ENCODE measurements at regions not wholly inside any gene's neighbourhood (a gene's known extent, or its start where the extent isn't known, plus 50 kb on each side); places are given as distances from the start of the nearest gene placed in this dataset.
"Not testable (repeated sequence)": the region's sequence is repeated elsewhere in the genome, so short reads cannot be mapped to it uniquely, and the experiment has no call there.

DNA sequence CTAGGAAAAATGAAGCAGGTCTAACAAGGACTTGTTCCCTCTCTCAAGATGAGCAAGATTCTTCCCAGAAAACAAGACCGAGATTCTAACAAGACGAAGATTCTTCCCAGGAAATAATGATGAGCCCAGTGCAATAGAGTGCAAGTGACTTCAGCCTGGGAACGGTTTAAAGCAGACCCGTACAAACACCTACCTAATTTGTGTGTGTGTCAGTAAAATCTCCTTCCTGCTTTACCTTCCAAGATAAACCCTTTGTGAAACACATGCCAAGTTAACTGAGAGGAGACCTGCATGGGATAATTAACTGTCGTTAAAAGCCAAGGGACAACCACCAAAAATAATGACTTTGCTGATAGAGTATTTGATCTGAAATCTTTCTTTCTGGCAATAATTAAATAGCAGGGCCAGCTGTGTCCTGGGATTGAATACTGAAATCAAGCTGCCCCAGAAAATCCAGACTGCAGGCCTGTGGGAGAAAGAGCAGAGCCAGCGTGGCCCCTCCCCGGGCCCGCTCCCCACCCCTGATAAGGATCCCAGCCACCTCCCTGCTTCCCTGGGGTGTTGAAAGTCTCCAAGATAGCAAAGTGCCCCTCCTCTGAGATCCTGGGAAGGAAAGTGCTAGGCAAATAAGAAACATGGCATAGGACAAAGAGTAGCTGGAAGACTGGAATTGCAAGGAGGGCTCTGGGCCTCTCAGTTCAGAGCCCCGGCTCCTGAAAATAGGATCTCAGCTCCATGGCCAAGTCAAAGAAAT, 145.5 kb downstream of the CYP26B1 start:
- DNase-seq = no peak

DNA sequence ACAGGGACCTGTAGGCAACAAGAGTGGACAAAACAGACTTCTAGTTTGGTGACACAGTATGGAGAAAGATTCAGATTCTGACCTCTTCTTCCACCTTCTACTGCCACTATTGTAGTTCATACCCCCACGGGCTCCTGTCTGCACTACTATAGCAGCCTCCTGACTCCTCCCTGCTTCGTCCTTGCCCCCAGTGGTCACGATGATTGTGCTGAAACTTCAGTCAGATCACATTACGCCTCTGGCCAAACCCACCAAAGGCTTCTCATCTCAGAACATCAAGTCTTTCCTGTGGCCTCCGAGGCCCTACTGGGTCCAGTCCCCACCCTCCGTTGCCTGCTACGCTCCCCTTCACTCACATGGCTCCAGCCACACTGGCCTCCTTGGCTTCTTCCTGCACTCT, 147.6 kb downstream of the CYP26B1 start:
- DNase-seq = no peak

DNA sequence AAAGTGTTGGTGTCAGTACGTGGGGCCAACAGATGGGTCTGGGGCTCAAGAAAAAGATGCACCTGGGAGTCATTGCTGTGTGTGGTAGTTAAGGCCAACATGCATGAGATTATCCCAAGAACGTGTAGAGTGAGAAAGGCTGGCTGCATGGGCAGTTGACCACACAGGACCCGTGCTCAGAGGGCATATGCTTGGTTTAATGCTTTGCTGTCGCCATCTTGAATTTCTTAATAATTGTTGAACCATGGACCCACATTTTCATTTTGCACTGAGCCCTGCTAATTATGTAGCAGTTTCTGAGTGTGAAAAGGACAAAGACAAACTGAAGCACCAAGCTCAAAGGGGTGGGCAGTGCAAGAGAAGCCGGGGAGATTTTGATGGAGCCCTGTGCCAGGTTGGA, 148.1 kb downstream of the CYP26B1 start:
- no peak for DNase-seq

DNA sequence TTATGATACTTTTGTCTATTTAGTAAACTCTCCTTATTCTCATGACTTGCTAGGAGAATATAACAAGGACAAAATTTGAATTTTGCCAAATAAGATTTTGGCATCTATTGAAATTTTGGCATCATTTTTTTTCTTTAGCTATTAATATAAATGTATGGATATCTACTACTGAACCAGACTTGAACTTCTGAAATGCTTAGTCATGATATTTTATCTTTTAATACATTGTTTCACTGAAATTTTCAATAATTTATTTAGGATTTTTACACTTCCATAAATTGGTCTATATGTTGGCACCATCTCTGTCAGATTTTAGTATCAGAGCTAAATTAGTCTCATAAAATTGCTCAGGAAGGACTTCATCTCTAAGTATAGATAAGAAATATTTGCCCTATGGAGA, 149.8 kb downstream of the CYP26B1 start:
- no peak for DNase-seq

DNA sequence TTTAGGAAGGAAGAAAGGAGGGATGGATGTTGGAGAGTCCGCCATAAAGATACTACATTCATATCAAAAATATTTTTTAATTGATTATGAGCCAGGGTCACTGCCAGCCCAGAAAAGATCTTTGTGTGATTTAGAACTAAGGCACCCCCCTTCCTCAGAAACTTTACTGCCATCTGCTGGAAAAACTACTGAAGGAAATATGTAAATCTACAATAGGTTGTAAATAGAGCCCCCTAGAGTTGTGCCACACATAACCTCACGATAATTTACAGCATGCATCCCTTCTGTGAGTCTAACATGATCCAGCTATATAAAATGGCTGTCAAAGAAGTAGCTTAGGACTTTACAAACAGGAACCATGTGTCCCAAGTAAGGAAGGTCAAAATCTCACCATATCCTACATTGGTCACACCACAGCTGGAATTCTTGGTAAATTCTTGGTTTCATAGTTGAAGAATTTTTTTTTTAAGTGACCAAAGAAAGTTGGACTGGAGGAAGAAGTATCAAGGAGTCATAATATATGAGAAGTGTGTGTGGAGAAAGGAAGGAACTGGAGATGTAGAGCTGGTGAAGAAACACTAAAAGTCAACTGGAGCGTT, 152.5 kb downstream of the CYP26B1 start:
- DNase-seq = no peak

DNA sequence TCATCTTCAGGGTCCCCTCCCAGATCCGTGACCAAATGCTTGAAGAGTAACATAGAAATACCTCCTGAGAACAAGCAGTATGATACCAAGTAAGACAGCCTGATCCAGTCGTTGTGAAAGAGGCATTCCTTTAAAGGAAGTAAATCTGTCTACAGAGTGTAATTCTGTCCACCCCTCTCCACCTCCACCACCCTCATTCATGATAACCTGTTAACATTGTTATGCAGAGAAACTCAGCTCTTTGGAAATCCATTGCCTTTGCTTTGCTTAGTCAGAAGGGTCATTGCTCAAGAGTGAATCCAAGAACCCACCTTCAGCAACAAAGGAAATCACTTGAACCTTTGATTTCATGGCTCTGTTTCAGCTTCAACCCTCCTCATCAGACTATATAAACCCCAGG, 155.6 kb downstream of the CYP26B1 start:
- no peak for DNase-seq

DNA sequence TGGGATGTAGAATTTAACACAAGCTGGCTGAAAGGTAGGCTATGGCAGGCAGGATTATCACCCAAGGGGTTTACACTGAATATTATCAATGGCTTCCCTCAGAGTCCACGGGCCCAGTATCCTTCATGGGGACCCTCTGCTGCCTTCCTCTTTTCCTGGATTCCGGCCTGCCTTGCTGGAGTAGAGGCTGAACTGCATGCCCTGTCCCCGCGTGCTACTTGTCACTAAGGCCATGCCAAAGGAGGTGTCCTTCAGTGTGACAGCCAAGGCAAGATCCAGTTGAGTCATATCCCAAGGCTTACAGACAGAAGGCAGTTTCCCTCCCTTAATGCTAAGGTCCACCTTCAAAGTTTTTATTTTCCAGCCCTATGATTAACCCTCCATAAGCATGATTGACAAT, 156.3 kb downstream of the CYP26B1 start:
- no peak for DNase-seq

DNA sequence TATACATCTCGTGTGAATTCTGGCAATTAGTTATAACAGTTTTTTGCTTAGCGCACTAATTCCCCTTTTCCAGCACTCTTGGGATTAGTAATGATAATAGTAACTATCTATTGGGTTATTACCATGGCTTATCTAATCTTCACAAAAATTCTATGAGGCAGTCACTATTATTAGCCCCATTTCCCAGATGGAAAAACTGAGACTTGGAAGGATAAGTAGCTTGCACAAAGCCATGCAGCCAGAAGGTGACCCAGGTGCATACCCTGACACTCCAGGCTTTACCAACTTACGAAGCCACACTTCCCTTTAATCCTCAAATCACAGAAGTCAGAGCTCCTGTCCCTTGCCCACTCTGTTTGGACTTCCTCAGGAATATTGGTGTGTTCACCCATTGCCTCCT, 156.8 kb downstream of the CYP26B1 start:
- no peak for DNase-seq

DNA sequence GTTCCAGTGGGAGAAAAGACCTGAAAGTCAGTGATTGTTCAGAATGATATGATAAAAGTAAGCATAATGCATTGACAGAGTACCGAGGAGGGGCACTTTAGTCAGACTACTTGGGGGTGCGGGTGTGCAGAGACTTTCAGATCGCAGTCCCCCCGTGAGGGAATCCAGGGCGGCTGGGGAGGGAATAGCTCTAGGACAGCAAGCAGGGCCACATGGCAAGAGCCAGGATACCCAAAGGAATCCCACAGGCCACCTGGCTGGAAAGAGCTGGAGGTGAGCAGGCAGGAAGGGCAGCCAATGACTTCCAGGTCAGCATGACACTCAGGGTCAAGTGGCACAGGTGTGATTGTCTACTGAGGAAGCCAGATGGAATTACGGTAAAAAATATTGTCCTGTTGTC, 157.5 kb downstream of the CYP26B1 start:
- DNase-seq = no peak

DNA sequence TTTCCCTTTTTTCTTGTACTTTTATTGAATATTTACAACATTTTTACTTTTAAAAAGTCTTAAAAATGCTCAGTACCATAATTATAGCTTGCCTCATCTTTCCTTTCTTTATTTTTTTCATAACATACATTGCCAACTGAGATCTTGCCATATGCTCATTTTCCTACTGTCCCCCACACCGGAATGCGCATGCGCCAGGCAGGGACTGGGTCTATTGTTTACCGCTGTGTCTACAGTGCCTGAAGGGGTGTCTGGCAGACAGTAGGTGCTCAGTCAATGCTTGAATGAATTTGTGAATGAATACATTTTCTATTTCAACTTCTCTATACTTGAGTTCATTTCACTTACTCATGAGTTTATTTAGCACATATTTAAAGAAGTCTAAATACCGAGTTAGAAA, 158.0 kb downstream of the CYP26B1 start:
- DNase-seq = no peak

DNA sequence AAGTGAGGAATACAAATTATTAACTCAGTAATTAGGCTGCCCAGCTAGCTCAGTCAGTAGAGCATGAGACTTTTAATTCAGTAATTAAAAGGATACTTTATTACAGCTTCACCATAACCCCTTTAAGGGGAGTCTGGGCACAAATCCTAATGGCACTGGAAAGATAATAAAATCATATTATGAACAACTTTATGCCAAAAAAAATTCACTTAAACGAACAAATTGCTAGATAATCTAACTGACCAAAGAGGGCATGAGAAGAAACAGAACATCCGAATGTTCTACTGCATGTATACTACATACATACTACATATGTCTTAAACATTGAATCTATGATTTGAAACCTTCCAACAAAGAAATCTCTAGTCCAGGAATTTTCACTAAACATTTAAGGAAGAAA, 159.5 kb downstream of the CYP26B1 start:
- DNase-seq = no peak

DNA sequence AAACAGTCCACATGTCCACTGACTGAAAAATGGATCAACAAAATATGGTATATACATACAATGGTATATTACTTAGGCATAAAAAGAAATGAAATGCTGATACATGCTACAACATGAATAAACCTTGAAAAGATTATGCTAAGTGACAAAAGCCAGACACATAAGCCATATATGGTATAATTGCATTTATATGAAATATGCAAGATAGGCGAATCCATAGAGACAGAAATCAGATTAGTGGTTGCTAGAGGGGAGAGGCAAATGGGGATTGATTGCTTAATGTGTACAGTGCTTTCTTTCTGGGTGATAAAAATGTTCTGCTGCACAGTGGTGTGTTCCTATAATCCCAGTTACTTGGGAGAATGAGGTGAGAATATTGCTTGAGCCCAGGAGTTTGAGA, 171.0 kb downstream of the CYP26B1 start:
- no peak for DNase-seq

DNA sequence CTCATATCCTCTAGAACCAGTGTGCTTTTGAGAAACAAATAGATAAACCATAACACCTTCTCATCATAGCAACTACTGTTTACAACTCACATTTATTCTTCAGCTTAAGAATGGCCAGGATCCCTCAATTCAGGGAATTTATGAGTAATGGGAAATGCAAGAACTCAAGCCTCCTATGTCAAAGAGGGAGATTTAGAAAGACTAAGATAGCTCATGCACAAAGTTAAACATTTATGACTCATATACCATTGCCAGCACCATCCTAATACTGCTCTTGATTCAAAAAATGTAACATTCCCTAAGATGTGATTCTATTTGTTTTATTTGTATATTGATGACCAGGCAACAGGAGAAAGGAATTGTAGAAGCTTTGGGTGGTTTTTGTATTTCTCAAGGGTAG, 172.8 kb downstream of the CYP26B1 start:
- DNase-seq = no peak

DNA sequence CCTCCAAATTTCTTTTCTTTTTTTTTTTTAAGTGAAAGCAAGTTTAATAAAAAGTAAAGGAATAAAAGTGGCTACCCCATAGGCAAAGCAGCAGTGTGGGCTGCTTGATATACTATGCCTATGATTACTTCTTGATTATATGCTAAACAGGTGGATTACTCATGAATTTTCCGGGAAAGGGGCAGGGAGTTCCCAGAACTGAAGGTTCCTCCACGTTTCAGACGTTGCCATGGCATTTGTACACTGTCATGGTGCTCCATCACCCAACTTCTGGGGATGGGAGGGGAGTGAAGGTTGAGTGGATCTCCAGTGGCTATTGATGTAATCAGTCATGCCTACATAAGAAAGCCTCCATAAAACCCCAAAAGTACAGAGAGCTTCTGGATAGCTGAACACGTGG, 176.2 kb downstream of the CYP26B1 start:
- DNase-seq = no peak

DNA sequence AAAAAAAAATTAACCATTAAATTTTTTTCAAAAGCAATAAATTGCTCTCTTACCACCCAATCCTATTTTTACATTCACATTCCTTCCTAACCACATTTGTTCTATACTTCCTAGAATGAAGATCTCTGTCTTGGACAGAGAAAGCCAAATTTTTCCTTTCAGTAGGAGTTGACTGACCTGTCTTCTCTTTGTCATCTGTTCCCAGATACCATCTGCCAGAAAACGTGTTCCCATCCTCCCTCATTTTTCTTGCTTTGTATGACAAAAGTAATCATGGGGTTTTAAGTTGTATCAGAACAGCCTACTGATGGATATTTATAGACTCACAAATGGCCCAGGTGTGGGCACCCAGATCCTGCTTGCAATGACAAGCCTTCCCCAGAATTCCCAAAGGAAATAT, 182.1 kb downstream of the CYP26B1 start:
- no peak for DNase-seq

DNA sequence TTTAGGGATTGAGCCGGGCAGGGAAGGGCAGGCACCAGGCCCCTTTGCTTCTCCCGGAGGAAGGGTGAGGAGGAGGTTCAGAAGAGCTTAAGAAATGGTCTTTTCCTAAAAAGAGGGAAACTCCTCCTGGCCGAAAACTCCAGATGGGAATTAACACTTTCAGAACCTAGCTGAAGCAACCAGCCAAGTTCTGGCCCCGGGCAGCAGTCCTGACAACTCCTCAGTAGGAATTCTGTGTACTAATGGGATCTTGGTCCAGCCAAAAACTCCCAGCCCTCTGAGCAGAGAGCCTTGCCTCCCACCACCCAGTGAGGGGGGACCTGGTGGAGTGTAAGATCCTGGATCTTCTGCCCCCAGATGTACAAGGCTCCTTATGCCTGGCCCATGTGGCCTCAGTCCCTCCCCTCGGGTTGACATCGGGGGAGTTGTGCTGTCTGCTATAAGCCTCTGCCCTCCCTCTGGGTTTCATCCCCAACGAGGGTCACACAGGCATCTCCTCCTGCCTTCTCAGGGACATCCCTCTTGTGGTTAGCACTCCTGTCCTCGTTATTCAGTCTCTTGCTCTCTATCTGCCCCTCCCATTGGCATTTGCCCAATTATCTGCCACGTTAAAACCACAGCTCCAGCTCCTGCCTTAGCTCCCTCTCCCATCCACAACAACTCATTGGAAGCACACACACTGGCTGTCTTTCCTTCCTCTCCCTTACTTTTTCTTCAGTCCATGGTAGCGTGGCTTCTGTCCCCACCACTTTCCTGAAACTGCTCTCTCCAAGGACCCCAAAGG, 184.6 kb downstream of the CYP26B1 start:
- DNase-seq = no peak

DNA sequence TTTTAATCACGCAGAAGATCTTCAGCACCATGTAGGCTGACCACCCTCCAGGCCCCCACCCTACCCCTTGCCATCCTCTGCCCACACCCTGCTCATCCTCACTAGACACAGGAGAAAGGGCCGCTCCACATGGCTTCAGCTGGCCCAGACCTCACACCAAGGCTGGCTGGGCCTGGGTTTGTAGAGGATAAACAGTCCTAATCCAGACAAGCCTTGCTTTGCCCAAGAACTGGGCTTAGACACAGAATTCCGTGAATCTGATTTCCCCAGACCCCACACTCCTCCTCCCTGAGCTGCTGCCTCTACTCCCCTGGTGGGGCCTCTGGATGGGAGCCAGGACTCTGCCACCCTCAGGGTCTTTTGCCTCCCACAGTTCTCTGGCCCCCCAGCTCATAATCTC, 185.3 kb downstream of the CYP26B1 start:
- DNase-seq = no peak

DNA sequence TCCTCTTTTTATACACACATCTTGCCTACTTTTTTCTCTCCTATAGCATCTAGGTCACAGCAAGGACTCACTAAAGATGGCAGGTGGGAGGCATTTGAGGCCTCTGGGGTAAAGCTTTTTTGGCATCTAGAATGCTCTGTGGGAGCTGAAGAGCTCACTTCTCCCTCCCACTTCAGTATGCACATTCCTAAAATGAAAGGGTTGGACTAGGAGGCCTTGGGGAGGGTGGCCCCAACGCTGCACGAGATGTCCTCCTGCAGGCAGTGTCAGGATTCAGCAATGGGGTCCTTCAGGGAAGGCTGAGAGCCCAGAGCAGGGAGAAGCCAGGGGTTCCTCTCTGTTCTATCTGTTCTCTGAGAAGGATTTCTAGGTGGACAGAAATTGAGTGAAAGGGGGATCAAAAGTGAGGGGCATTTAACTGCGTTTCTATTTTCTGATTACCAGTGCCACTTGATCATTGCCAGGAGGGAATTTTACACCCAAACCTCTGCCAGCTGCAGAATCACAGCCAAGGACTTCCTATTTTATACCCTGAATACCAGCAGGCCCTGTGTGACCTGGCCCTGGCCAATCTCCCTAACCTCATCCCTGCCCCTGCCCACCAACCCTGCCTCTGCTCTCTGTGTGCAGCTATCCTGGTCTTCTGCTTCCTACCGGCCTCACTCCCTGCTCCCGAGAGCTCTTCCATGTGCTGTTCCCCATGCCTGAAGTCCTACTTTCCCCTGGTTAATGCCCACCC, 186.2 kb downstream of the CYP26B1 start:
- DNase-seq = no peak

DNA sequence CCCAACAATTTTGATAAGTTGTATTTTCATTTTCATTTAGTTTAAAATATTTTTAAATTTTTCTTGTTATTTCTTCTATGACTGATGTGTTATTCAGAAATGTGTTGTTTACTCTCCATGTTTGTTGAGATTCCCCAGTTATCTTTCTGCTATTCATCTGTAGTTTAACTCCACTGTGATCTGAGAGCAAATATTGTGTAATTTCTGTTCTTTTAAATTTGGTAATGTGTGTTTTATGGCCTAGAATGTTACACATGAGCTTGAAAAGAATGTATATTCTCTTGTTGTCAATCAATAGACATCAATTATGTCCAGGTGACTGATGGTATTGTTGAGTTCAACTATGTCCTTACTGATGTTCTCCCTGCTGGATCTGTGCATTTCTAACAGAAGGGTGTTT, 188.2 kb downstream of the CYP26B1 start:
- DNase-seq = no peak

DNA sequence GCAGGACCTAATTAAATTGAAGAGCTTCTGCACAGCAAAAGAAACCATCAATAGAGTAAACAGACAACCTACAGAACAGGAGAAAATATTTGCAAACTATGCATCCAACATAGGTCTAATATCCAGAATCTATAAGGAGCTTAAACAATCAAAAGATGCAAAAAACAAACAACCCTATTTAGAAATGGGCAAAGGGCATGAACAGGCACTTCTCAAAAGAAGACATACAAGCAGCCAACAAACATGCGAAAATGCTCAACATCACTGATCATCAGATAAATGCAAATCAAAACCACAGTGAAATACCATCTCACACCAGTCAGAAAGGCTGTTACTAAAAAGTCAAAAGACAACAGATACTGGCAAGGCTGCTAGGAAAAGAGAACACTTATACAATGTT, 189.2 kb downstream of the CYP26B1 start:
- DNase-seq = not testable (repeated sequence)

DNA sequence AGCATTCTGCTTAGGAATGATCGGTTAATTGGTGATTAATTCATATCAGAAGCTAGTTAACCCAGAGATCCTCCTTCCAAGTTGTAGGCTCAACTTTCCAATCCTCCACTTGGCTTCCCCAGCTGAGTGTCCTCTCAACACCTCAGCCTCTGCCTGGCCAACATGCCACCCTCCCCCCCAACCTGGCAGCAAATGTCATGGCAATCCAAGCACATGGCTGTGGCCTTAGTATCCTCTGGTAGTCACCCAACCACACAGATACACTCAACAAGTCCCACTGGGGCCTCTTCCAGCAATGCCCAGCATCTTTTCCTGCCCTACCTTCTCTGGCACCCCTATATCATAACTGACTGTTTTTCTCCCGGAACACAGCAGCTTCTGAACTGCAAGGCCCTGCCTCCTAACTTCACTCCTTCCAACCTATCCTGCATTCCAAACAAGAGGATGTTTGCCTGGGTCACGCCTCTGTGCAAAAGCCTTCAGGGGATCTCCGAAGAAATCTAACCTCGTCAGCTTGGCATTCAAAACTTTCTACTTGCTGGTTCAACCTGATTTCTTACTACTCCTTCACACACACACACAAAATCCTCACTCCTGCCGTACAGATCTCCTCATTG, 195.0 kb downstream of the CYP26B1 start:
- DNase-seq = no peak

DNA sequence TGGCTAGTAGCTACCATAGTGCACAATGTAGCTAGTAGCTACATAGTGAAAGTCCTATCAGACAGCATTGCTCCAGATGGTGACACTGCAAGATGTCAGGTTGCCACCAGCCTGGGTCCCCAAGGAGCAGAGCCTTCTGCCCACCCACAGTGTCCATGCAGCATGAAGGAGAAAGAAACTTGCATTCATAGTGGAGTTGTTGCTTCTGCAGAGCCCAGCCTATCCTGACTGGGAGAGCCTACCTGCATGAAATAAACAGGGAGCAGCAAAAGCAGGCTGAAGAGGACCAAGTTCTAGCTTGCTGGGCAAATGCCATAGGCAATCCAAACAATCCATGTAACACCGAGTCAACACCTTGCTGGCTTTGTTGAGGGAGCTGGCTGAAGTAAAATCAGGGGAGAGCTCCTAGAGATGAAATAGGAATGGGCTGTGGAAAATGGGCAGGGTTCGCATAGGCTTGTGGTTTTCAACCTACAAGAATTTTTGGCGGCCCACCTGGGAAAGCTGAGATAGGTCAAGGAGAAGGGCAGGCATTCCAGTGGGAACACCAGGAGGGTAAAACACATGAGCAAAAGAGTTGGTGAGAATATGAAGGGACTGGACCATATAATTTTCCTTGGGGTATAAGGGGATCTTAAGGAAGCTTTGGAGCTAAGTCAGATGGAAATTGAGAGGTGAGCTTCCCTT, 195.8 kb downstream of the CYP26B1 start:
- no peak for DNase-seq

DNA sequence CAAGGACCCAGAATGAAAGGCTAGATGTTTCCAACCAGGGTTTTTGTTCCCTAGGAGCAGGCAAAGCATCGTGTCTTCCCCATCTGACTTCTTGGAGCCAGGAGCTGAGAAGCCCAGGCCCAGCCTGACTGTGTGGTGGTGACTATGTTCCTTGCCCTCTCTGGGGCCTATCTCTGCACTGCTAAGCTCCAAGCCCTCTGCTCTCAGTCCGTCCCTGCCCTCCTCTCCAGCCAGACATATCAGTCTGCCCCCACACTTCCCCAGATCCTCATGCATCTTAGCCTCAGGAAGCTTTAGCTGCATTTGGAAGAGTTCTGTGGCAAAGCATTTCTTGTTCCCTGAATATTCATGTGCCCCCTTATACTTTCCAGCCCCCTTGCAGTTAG, 196.6 kb downstream of the CYP26B1 start:
- no peak for DNase-seq
